ENCODE measurements at regions not wholly inside any gene's neighbourhood (a gene's known extent, or its start where the extent isn't known, plus 50 kb on each side); places are given as distances from the start of the nearest gene placed in this dataset.

DNA sequence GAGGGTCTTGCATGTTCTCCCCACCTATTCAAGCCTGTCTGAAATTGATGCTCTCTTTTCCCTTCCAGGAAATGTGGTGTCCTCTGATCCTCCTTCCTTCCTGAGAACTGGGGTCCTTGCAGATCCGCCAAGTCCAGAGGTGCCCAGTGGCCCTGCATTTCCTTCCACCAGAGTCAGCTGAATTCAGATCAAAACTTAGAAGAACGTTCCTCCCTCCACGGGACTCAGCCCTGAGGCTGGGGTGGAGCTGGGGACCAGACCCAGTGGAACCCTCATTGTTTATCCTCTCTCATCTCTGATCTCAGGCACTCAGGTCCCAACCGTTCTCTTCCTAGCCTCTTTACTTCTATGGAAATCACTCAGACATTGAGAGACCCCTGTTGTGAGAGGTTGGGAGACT, 477.3 kb downstream of the TSHZ3 start:
- intact Hi-C loops (cut with DNase I), result no loop called here
- H3K27ac ChIP-seq, result no peak overlapping the region
- WGBS, 2 donors, result 83% methylated on average over 4 of the region's 4 CpGs
- H3K27me3 ChIP-seq, result peaks cover 0 to 15% (median 0%) of the 10 kb centered on the region in 7 donors
- DNase-seq (no peak), ATAC-seq (no peak)
- no peak overlapping the region for H3K4me3 ChIP-seq
- H3K36me3 ChIP-seq, result no peaks in the 10 kb centered on the region
- H3K4me1 ChIP-seq, result peaks cover 0 to under 1% (median 0%) of the 10 kb centered on the region in 9 donors
- H3K9me3 ChIP-seq, result no peaks in the 10 kb centered on the region
- TF ChIP-seq, protein P1, sequence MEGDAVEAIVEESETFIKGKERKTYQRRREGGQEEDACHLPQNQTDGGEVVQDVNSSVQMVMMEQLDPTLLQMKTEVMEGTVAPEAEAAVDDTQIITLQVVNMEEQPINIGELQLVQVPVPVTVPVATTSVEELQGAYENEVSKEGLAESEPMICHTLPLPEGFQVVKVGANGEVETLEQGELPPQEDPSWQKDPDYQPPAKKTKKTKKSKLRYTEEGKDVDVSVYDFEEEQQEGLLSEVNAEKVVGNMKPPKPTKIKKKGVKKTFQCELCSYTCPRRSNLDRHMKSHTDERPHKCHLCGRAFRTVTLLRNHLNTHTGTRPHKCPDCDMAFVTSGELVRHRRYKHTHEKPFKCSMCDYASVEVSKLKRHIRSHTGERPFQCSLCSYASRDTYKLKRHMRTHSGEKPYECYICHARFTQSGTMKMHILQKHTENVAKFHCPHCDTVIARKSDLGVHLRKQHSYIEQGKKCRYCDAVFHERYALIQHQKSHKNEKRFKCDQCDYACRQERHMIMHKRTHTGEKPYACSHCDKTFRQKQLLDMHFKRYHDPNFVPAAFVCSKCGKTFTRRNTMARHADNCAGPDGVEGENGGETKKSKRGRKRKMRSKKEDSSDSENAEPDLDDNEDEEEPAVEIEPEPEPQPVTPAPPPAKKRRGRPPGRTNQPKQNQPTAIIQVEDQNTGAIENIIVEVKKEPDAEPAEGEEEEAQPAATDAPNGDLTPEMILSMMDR (IDR thresholded peaks at IDR 0.05), result no peak

- H3K4me3 ChIP-seq, result no peak overlapping the region
- H3K27ac ChIP-seq, result no peak overlapping the region
- H3K36me3 ChIP-seq, result no peaks in the 10 kb centered on the region
- H3K27me3 ChIP-seq, result peaks cover 0 to 15% (median 0%) of the 10 kb centered on the region in 7 donors
- no peaks in the 10 kb centered on the region for H3K9me3 ChIP-seq
- TF ChIP-seq, protein P1 (IDR thresholded peaks at IDR 0.05), result no peak
- WGBS, 2 donors, result 38% methylated on average over 8 of the region's 8 CpGs
- H3K4me1 ChIP-seq, result no peaks in the 10 kb centered on the region
- intact Hi-C loops (cut with DNase I), result no loop called here
- no peak for ATAC-seq
- no peak for DNase-seq
Measured at GRCh38 chr19:30870876-30871275, 478.4 kb downstream of the TSHZ3 start.

DNA sequence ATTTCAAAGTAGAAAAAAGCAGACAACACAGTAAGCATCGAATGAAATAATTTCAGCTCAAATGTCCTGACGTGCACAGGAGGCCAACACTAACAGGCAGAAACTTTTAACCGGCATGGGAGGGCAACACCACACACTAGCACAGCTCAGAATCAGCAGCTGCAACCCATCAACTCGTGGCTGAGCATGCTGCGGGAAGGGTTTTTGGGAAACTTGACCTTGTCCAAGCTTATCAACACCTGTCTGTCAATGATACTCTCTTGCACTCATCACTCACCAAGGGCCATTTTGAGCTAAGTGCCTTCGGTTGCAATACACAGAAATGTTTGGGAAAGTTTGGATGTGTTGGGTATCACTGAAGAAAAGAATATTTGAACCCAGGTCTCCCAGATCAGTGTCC, 483.7 kb downstream of the TSHZ3 start:
- H3K9me3 ChIP-seq, result no peaks in the 10 kb centered on the region
- no peak overlapping the region for H3K27ac ChIP-seq
- peaks cover 0 to 36% (median 6%) of the 10 kb centered on the region in 7 donors for H3K27me3 ChIP-seq
- no peaks in the 10 kb centered on the region for H3K4me1 ChIP-seq
- no peak overlapping the region for H3K4me3 ChIP-seq
- intact Hi-C loops (cut with DNase I), result no loop called here
- ATAC-seq (no peak), DNase-seq (no peak)
- 27 to 35% methylated on average over 6 of the region's 6 CpGs for WGBS, 2 donors
- no peaks in the 10 kb centered on the region for H3K36me3 ChIP-seq
- TF ChIP-seq, protein P1 (IDR thresholded peaks at IDR 0.05), result no peak

DNA sequence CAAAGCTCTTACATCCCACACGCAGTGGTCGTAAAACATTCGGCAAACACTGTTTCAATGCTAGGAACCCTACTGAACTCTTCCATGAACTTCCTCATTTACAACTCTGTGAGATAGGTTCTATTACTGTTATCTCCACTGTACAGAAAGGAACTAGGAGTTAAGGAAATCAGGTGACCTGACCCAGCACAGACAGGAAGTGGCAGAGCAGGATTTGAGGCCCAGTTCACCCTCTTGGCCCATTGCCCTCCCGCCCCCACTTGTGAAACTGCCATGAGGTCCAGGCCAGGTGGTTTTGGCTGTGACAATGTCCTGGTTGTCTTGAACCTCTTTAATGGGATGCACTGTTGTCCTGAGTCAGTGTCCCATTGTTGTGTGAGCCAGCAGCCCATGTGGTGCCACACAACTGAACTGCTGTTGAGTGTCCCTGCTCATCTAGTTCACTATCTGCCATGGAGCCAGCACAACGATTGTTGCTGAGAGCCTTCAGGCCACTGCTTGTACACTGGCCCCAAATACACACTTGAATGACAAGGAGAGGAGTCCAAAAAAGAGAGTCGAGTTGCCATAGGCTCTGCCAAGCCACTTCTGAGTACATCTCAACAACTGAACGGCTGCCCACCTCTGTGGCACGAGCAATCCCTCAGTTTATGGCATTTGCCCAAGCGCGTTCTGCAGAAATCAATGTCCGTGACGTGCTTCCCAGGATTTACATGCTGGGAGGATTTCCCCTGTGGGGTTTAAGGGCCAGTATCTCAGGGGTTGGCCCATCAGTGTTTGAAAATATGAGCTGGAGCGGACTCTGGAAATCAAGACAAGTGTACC, 484.6 kb downstream of the TSHZ3 start:
- Histone ChIP-seq H3K36me3 (no peaks in the 10 kb centered on the region), H3K4me3 (no peak overlapping the region), H3K27ac (no peak overlapping the region), H3K27me3 (peaks cover 0 to 36% (median 6%) of the 10 kb centered on the region in 7 donors), H3K9me3 (peaks cover 0 to 5% (median 0%) of the 10 kb centered on the region in 11 donors), H3K4me1 (no peaks in the 10 kb centered on the region)
- ATAC-seq (no peak), DNase-seq (no peak)
- WGBS, 2 donors, result 75 to 81% methylated on average over 13 of the region's 13 CpGs
- intact Hi-C loops (cut with DNase I), result no loop called here
- TF ChIP-seq, protein P1 (IDR thresholded peaks at IDR 0.05), result no peak
